ENCODE measurements at regions not wholly inside any gene's neighbourhood (a gene's known extent, or its start where the extent isn't known, plus 50 kb on each side); places are given as distances from the start of the nearest gene placed in this dataset.

DNA sequence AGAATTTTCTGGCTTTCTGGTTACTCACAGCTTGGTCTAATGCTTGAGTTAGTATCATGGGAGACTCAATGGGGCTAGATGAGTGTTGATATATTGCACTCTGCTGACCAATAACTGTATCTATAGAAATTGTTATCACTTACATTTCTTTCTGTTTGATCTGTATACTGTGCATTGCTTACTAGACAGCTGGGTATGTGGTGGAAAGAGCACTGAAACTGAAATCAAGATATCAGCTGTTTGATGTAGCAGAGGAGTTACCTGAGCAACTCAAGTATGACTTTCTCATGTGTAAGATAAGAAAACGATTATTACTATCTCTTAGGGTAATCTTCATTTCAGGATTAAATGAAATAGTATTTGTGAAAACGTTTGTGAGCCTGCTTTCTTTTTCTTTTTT is 183.0 kb downstream of the SLC15A5 start:
- TF ChIP-seq, protein P1, sequence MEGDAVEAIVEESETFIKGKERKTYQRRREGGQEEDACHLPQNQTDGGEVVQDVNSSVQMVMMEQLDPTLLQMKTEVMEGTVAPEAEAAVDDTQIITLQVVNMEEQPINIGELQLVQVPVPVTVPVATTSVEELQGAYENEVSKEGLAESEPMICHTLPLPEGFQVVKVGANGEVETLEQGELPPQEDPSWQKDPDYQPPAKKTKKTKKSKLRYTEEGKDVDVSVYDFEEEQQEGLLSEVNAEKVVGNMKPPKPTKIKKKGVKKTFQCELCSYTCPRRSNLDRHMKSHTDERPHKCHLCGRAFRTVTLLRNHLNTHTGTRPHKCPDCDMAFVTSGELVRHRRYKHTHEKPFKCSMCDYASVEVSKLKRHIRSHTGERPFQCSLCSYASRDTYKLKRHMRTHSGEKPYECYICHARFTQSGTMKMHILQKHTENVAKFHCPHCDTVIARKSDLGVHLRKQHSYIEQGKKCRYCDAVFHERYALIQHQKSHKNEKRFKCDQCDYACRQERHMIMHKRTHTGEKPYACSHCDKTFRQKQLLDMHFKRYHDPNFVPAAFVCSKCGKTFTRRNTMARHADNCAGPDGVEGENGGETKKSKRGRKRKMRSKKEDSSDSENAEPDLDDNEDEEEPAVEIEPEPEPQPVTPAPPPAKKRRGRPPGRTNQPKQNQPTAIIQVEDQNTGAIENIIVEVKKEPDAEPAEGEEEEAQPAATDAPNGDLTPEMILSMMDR (conservative IDR thresholded peaks at IDR 0.05; ENCODE audit: low read depth, low read length) = no peak
- TF ChIP-seq EZH2phosphoT487 (IDR thresholded peaks at IDR 0.05; ENCODE audit: borderline replicate concordance, low read length) = no peak
